ENCODE measurements at regions not wholly inside any gene's neighbourhood (a gene's known extent, or its start where the extent isn't known, plus 50 kb on each side); places are given as distances from the start of the nearest gene placed in this dataset.

- no peak for TF ChIP-seq CTCF (IDR thresholded peaks at IDR 0.05; ENCODE audit: low read depth, low read length)
- TF ChIP-seq EZH2phosphoT487 (IDR thresholded peaks at IDR 0.05; ENCODE audit: low read depth) = no peak
Observed at GRCh38 chr5:61806491-61807020, 474.5 kb downstream of the ZSWIM6 start.

Measured in OCI-LY3 (cell line).